Astrocyte (in vitro differentiated cells and primary cell): ENCODE measurements at regions not wholly inside any gene's neighbourhood (a gene's known extent, or its start where the extent isn't known, plus 50 kb on each side); places are given as distances from the start of the nearest gene placed in this dataset.

Experiments
- DNase-seq: peaks from one replicate; pipeline ENCODE4 v3.0.0-alpha.2; 2010; ENCODE audit warnings: low read depth
- FAIRE-seq: peaks from 2 replicates; lab custom pipeline; 2011; peaks lifted over from hg19 to GRCh38; lab: Jason Lieb, UNC
- H2AFZ ChIP-seq: 2 replicates; pipeline ENCODE4 v1.6.0; 2012; ENCODE audit warnings: low read depth, low read length, inconsistent platforms
- H3K27ac ChIP-seq: 2 replicates; pipeline ENCODE4 v1.5.1; 2011; ENCODE audit warnings: low read depth, low read length, inconsistent platforms
- H3K27me3 ChIP-seq: 2 replicates; pipeline ENCODE4 v1.6.0; 2011; ENCODE audit warnings: low read length, inconsistent platforms; ENCODE audit not compliant: insufficient read depth
- H3K36me3 ChIP-seq: 2 replicates; pipeline ENCODE4 v1.5.1; 2011; ENCODE audit warnings: low read length, inconsistent platforms; ENCODE audit not compliant: insufficient read depth
- H3K4me1 ChIP-seq: 2 replicates; pipeline ENCODE4 v1.5.1; 2011; ENCODE audit warnings: low read length, inconsistent platforms; ENCODE audit not compliant: insufficient read depth
- H3K4me2 ChIP-seq: 2 replicates; pipeline ENCODE4 v1.6.0; 2012; ENCODE audit warnings: low read length, inconsistent platforms
- H3K4me3 ChIP-seq: 2 replicates; pipeline ENCODE4 v1.5.1; 2011; ENCODE audit warnings: low read depth, mild to moderate bottlenecking, low read length, inconsistent platforms; ENCODE audit not compliant: insufficient read depth
- H3K79me2 ChIP-seq: 2 replicates; pipeline ENCODE4 v1.6.0; 2012; ENCODE audit warnings: mild to moderate bottlenecking, low read length, inconsistent platforms; ENCODE audit not compliant: insufficient read depth
- H3K9ac ChIP-seq: 2 replicates; pipeline ENCODE4 v1.6.0; 2012; ENCODE audit warnings: mild to moderate bottlenecking, low read length, inconsistent platforms
- H3K9me3 ChIP-seq: 2 replicates; pipeline ENCODE4 v1.5.1; 2012; ENCODE audit warnings: low read depth, mild to moderate bottlenecking, low read length, inconsistent platforms; ENCODE audit not compliant: insufficient read depth
- H4K20me1 ChIP-seq: 2 replicates; pipeline ENCODE4 v1.6.0; 2012; ENCODE audit warnings: low read length, inconsistent platforms; ENCODE audit not compliant: insufficient read depth
- H3K27ac Mint-ChIP-seq: one replicate; pipeline ENCODE4 v1.8.0; 2021; ENCODE audit warnings: mild to moderate bottlenecking, mixed read lengths; ENCODE audit not compliant: unreplicated experiment
- H3K27me3 Mint-ChIP-seq: one replicate; pipeline ENCODE4 v1.8.0; 2021; ENCODE audit warnings: low read depth, mixed read lengths; ENCODE audit not compliant: unreplicated experiment
- H3K36me3 Mint-ChIP-seq: one replicate; pipeline ENCODE4 v1.8.0; 2021; ENCODE audit warnings: low read depth, mixed read lengths; ENCODE audit not compliant: unreplicated experiment
- H3K4me1 Mint-ChIP-seq: one replicate; pipeline ENCODE4 v1.8.0; 2021; ENCODE audit warnings: low read depth, mixed read lengths; ENCODE audit not compliant: unreplicated experiment
- H3K4me3 Mint-ChIP-seq: one replicate; pipeline ENCODE4 v1.8.0; 2021; ENCODE audit warnings: mild to moderate bottlenecking, moderate library complexity, mixed read lengths; ENCODE audit not compliant: unreplicated experiment
- H3K9me3 Mint-ChIP-seq: one replicate; pipeline ENCODE4 v1.8.0; 2021; ENCODE audit warnings: mild to moderate bottlenecking, mixed read lengths; ENCODE audit not compliant: unreplicated experiment
- CTCF ChIP-seq: IDR thresholded peaks from 2 replicates; pipeline ENCODE4 v1.5.1; 2011; ENCODE audit warnings: low read depth, mild to moderate bottlenecking, inconsistent platforms, low read length, moderate library complexity; ENCODE audit not compliant: insufficient read depth
- EZH2 ChIP-seq: IDR thresholded peaks from 2 replicates; pipeline ENCODE4 v1.6.1; 2012; ENCODE audit warnings: mild to moderate bottlenecking, low read length, inconsistent platforms; ENCODE audit not compliant: insufficient read depth

DNA sequence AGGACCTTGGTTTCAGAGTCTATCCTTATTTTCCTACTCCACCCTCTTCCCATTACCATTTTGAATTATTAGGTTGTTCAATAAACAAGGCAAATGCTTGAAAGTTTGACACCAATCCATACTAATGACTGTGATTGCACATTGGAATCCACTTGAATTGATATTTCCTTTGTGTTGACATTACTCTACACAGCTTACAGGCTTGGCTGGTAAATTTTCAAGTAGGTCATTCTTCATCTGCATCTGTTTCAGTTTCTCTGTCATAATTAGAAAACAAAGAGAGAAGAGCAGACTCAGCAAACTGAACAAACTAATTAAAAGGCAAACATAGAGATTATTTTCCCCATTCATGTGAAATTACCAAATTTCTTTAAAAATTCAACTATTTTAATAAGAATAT, 732.9 kb upstream of the BCHE start:
- FAIRE-seq = no peak
- Mint-ChIP-seq H3K27ac (no peak overlapping the region), H3K4me3 (no peak overlapping the region), H3K4me1 (peaks cover 4% of the 10 kb centered on the region), H3K36me3 (no peaks in the 10 kb centered on the region), H3K9me3 (peaks cover 3% of the 10 kb centered on the region), H3K27me3 (no peaks in the 10 kb centered on the region)
- Histone ChIP-seq H3K27me3 (no peaks in the 10 kb centered on the region), H3K36me3 (no peaks in the 10 kb centered on the region), H4K20me1 (no peaks in the 10 kb centered on the region), H3K4me2 (no peak overlapping the region), H3K9ac (no peak overlapping the region), H3K4me3 (no peak overlapping the region), H3K9me3 (no peaks in the 10 kb centered on the region), H3K4me1 (no peaks in the 10 kb centered on the region), H3K27ac (no peak overlapping the region), H2AFZ (no peak overlapping the region), H3K79me2 (no peaks in the 10 kb centered on the region)
- DNase-seq = no peak
- TF ChIP-seq CTCF (no peak), EZH2 (no peak)

DNA sequence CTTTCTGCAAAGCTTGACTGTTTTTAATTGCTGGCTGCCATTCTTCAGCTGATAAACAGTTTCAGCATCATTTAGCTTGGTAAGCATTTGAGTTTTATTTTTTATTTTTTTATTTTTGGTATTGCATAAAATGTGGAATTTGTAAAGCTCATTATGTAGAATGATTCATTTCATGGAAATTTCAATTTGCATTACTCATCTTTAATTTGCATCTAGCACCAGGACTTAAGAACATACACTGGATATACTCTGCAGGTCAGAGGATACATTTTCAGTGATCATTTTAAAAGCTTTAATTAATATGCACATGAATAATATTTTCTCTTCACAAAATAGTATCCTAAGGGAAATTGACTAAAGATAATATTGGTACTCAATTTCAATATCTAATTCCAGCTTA, 732.4 kb upstream of the BCHE start:
- no peaks in the 10 kb centered on the region for H3K4me1 ChIP-seq
- TF ChIP-seq CTCF (no peak), EZH2 (no peak)
- no peak overlapping the region for H3K27ac ChIP-seq
- Mint-ChIP-seq H3K4me3 (no peak overlapping the region), H3K9me3 (peaks cover 3% of the 10 kb centered on the region), H3K27me3 (no peaks in the 10 kb centered on the region), H3K27ac (no peak overlapping the region), H3K4me1 (peaks cover 7% of the 10 kb centered on the region), H3K36me3 (no peaks in the 10 kb centered on the region)
- H3K9me3 ChIP-seq = no peaks in the 10 kb centered on the region
- DNase-seq = no peak
- H3K79me2 ChIP-seq = no peaks in the 10 kb centered on the region
- no peaks in the 10 kb centered on the region for H3K27me3 ChIP-seq
- no peak overlapping the region for H3K9ac ChIP-seq
- no peaks in the 10 kb centered on the region for H4K20me1 ChIP-seq
- no peaks in the 10 kb centered on the region for H3K36me3 ChIP-seq
- H3K4me2 ChIP-seq = no peak overlapping the region
- no peak for FAIRE-seq
- H2AFZ ChIP-seq = no peak overlapping the region
- H3K4me3 ChIP-seq = no peak overlapping the region

- Mint-ChIP-seq H3K27ac (no peak overlapping the region), H3K4me1 (peaks cover 5% of the 10 kb centered on the region), H3K27me3 (peaks cover 3% of the 10 kb centered on the region), H3K9me3 (peaks cover 2% of the 10 kb centered on the region), H3K4me3 (no peak overlapping the region), H3K36me3 (no peaks in the 10 kb centered on the region)
- Histone ChIP-seq H3K9ac (no peak overlapping the region), H3K4me1 (no peaks in the 10 kb centered on the region), H3K4me3 (no peak overlapping the region), H4K20me1 (no peaks in the 10 kb centered on the region), H3K27me3 (no peaks in the 10 kb centered on the region), H2AFZ (no peak overlapping the region), H3K27ac (no peak overlapping the region), H3K36me3 (no peaks in the 10 kb centered on the region), H3K79me2 (no peaks in the 10 kb centered on the region), H3K9me3 (no peaks in the 10 kb centered on the region), H3K4me2 (no peak overlapping the region)
- FAIRE-seq (no peak), DNase-seq (no peak)
- TF ChIP-seq CTCF (no peak), EZH2 (no peak)
Observed at GRCh38 chr3:166560253-166560652, 723.0 kb upstream of the BCHE start.
